SK-N-SH treated with all-trans-retinoic acid at 6 μM for 48 hours (cell line): ENCODE measurements at regions not wholly inside any gene's neighbourhood (a gene's known extent, or its start where the extent isn't known, plus 50 kb on each side); places are given as distances from the start of the nearest gene placed in this dataset.

ENCODE experiments used
- ATAC-seq: fragments of 200-7000 bp; cut with Tn5 transposase; 3 replicates; pipeline ENCODE4 v1.9.1; 2020; ENCODE audit warnings: mild to moderate bottlenecking, moderate library complexity
- BACH2 ChIP-seq: fragments of 250-450 bp; sonication (Bioruptor Pico); IDR thresholded peaks from 2 replicates; pipeline ENCODE4 v1.9.0; 2021; ENCODE audit warnings: mild to moderate bottlenecking, borderline replicate concordance
- CSDC2 ChIP-seq: fragments of 250-450 bp; sonication (Bioruptor Pico); IDR thresholded peaks from 2 replicates; pipeline ENCODE4 v1.5.0; 2020; ENCODE audit warnings: mild to moderate bottlenecking, moderate library complexity
- CSRNP3 ChIP-seq: fragments of 250-450 bp; sonication (Bioruptor Pico); IDR thresholded peaks from 2 replicates; pipeline ENCODE4 v1.5.1; 2021; ENCODE audit warnings: mild to moderate bottlenecking, moderate library complexity
- ESRRG ChIP-seq: fragments of 250-450 bp; sonication (Bioruptor Pico); IDR thresholded peaks from 2 replicates; pipeline ENCODE4 v1.6.1; 2021; ENCODE audit warnings: mild to moderate bottlenecking
- GLIS3 ChIP-seq: fragments of 250-450 bp; sonication (Bioruptor Pico); IDR thresholded peaks from 2 replicates; pipeline ENCODE4 v1.5.0; 2020; ENCODE audit warnings: mild to moderate bottlenecking, moderate library complexity
- ISL1 ChIP-seq: fragments of 250-450 bp; sonication (Bioruptor Pico); IDR thresholded peaks from 2 replicates; pipeline ENCODE4 v2.1.2; 2022; ENCODE audit warnings: mild to moderate bottlenecking, moderate library complexity
- OSR1 ChIP-seq: fragments of 250-450 bp; sonication (Bioruptor Pico); IDR thresholded peaks from 2 replicates; pipeline ENCODE4 v1.8.0; 2022; ENCODE audit warnings: moderate library complexity, mild to moderate bottlenecking, inconsistent platforms
- PATZ1 ChIP-seq: fragments of 250-450 bp; sonication (Bioruptor Pico); IDR thresholded peaks from 2 replicates; pipeline ENCODE4 v1.8.0; 2020; ENCODE audit warnings: mild to moderate bottlenecking, moderate library complexity, borderline replicate concordance
- POU6F1 ChIP-seq: fragments of 250-450 bp; sonication (Bioruptor Pico); IDR thresholded peaks from 2 replicates; pipeline ENCODE4 v1.8.0; 2021; ENCODE audit warnings: low read depth, mild to moderate bottlenecking, moderate library complexity, borderline replicate concordance
- PPARA ChIP-seq: fragments of 250-450 bp; sonication (Bioruptor Pico); IDR thresholded peaks from 2 replicates; pipeline ENCODE4 v1.5.0; 2020; ENCODE audit warnings: mild to moderate bottlenecking, borderline replicate concordance
- RARB ChIP-seq: fragments of 250-450 bp; sonication (Bioruptor Pico); IDR thresholded peaks from 2 replicates; pipeline ENCODE4 v1.8.0; 2021; ENCODE audit warnings: mild to moderate bottlenecking, moderate library complexity
- SNAI2 ChIP-seq: fragments of 250-450 bp; sonication (Bioruptor Pico); IDR thresholded peaks from 2 replicates; pipeline ENCODE4 v1.5.0; 2020; ENCODE audit warnings: mild to moderate bottlenecking, moderate library complexity
- TCF4 ChIP-seq: fragments of 250-450 bp; sonication (Bioruptor Pico); IDR thresholded peaks from 2 replicates; pipeline ENCODE4 v1.8.0; 2021; ENCODE audit warnings: mild to moderate bottlenecking, moderate library complexity, borderline replicate concordance
- ZC3H10 ChIP-seq: fragments of 250-450 bp; sonication (Bioruptor Pico); IDR thresholded peaks from 2 replicates; pipeline ENCODE4 v1.5.1; 2021; ENCODE audit warnings: mild to moderate bottlenecking, moderate library complexity
- ZFP30 ChIP-seq: fragments of 450-650 bp; formaldehyde crosslinking; IDR thresholded peaks from 2 replicates; pipeline ENCODE4 v1.5.0; 2022; ENCODE audit warnings: mild to moderate bottlenecking, moderate library complexity
- ZNF565 ChIP-seq: fragments of 450-650 bp; formaldehyde crosslinking; conservative IDR thresholded peaks from 2 replicates; pipeline ENCODE4 v1.5.0; 2020; ENCODE audit warnings: low read depth, mild to moderate bottlenecking, moderate library complexity
- ZNF70 ChIP-seq: fragments of 450-650 bp; formaldehyde crosslinking; IDR thresholded peaks from 2 replicates; pipeline ENCODE4 v1.5.0; 2020; ENCODE audit warnings: mild to moderate bottlenecking, moderate library complexity
- ZNF8 ChIP-seq: fragments of 450-650 bp; formaldehyde crosslinking; IDR thresholded peaks from 2 replicates; pipeline ENCODE4 v1.5.0; 2020; ENCODE audit warnings: mild to moderate bottlenecking, moderate library complexity
- TF ChIP-seq, protein P1 (sequence below): fragments of 250-450 bp; sonication (Bioruptor Pico); IDR thresholded peaks from 2 replicates; pipeline ENCODE4 v1.5.0; 2020; ENCODE audit warnings: mild to moderate bottlenecking, moderate library complexity

- TF ChIP-seq ZC3H10 (CRISPR knock-in tag) (no peak), PATZ1 (CRISPR knock-in tag) (no peak), PPARA (no peak), BACH2 (no peak), OSR1 (no peak), GLIS3 (no peak), TCF4 (CRISPR knock-in tag) (no peak), RARB (CRISPR knock-in tag) (no peak), POU6F1 (CRISPR knock-in tag) (no peak), ZNF565 (CRISPR knock-in tag) (no peak), ZNF8 (CRISPR knock-in tag) (no peak), ZNF70 (CRISPR knock-in tag) (no peak), CSDC2 (CRISPR knock-in tag) (no peak), CSRNP3 (CRISPR knock-in tag) (no peak), ESRRG (CRISPR knock-in tag) (no peak), SNAI2 (CRISPR knock-in tag) (no peak), ZFP30 (CRISPR knock-in tag) (no peak), ISL1 (no peak)
- TF ChIP-seq, protein P1, sequence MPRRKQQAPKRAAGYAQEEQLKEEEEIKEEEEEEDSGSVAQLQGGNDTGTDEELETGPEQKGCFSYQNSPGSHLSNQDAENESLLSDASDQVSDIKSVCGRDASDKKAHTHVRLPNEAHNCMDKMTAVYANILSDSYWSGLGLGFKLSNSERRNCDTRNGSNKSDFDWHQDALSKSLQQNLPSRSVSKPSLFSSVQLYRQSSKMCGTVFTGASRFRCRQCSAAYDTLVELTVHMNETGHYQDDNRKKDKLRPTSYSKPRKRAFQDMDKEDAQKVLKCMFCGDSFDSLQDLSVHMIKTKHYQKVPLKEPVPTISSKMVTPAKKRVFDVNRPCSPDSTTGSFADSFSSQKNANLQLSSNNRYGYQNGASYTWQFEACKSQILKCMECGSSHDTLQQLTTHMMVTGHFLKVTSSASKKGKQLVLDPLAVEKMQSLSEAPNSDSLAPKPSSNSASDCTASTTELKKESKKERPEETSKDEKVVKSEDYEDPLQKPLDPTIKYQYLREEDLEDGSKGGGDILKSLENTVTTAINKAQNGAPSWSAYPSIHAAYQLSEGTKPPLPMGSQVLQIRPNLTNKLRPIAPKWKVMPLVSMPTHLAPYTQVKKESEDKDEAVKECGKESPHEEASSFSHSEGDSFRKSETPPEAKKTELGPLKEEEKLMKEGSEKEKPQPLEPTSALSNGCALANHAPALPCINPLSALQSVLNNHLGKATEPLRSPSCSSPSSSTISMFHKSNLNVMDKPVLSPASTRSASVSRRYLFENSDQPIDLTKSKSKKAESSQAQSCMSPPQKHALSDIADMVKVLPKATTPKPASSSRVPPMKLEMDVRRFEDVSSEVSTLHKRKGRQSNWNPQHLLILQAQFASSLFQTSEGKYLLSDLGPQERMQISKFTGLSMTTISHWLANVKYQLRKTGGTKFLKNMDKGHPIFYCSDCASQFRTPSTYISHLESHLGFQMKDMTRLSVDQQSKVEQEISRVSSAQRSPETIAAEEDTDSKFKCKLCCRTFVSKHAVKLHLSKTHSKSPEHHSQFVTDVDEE = no peak
- ATAC-seq = no peak
Observed at GRCh38 chr4:81914623-81915022, 442.9 kb upstream of the RASGEF1B start.

GRCh38 chr4:81913427-81913879 is 441.7 kb upstream of the RASGEF1B start:
- peak; percentile 94 for ATAC-seq

More at GRCh38 chr4:81913427-81913879, 441.7 kb upstream of the RASGEF1B start:
- TF ChIP-seq ZNF70 (CRISPR knock-in tag) (no peak), RARB (CRISPR knock-in tag) (no peak), CSDC2 (CRISPR knock-in tag) (no peak), ZNF8 (CRISPR knock-in tag) (no peak)
- TF ChIP-seq, protein P1 = no peak
